ENCODE measurements at regions not wholly inside any gene's neighbourhood (a gene's known extent, or its start where the extent isn't known, plus 50 kb on each side); places are given as distances from the start of the nearest gene placed in this dataset.

DNA sequence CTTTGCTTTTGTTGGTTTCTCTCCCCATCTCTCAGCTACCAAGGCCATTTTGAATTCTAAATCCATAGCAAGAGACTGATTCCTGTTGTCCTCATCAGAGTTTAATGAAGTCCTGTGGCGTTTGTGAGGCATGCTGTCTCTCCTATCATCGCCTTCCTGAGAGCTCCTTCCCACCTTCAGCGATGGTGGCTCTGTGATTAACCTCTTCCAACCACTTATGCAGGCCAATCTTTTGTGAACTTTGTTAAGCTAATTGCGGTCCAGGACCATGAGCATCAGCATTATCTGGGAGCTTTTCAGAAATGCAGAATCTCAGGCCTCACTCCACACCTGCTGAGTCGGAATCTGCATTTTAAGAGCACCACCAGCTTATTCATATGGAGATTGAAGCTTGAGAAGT, 272.5 kb upstream of the CDYL start:
- no peak for ATAC-seq

GRCh38 chr6:4496284-4496683, 279.9 kb upstream of the CDYL start:
- CTCF ChIA-PET: no interaction called here
- DNase-seq (ENCODE audit: low read depth, low spot score): no peak
- Histone ChIP-seq H3K27ac (ENCODE audit: low read length) (no peak overlapping the region), H3K27me3 (ENCODE audit: control insufficient read depth, insufficient read depth, low read length) (no peaks in the 10 kb centered on the region), H3K36me3 (ENCODE audit: control insufficient read depth, insufficient read depth, low read length) (no peaks in the 10 kb centered on the region), H3K4me1 (ENCODE audit: control insufficient read depth, insufficient read depth, low read length) (no peaks in the 10 kb centered on the region), H3K4me3 (ENCODE audit: low read depth in 2 of 2, low read length in 2 of 2) (no peak overlapping the region), H3K9me3 (ENCODE audit: control insufficient read depth, insufficient read depth, low read depth, low read length) (no peaks in the 10 kb centered on the region)
- ATAC-seq: no peak
- in situ Hi-C loops (cut with HindIII; ENCODE audit: low pct_unique_long_range_greater_than_20kb, low sequenced_read_pairs): no loop called here
- TF ChIP-seq, protein P1, sequence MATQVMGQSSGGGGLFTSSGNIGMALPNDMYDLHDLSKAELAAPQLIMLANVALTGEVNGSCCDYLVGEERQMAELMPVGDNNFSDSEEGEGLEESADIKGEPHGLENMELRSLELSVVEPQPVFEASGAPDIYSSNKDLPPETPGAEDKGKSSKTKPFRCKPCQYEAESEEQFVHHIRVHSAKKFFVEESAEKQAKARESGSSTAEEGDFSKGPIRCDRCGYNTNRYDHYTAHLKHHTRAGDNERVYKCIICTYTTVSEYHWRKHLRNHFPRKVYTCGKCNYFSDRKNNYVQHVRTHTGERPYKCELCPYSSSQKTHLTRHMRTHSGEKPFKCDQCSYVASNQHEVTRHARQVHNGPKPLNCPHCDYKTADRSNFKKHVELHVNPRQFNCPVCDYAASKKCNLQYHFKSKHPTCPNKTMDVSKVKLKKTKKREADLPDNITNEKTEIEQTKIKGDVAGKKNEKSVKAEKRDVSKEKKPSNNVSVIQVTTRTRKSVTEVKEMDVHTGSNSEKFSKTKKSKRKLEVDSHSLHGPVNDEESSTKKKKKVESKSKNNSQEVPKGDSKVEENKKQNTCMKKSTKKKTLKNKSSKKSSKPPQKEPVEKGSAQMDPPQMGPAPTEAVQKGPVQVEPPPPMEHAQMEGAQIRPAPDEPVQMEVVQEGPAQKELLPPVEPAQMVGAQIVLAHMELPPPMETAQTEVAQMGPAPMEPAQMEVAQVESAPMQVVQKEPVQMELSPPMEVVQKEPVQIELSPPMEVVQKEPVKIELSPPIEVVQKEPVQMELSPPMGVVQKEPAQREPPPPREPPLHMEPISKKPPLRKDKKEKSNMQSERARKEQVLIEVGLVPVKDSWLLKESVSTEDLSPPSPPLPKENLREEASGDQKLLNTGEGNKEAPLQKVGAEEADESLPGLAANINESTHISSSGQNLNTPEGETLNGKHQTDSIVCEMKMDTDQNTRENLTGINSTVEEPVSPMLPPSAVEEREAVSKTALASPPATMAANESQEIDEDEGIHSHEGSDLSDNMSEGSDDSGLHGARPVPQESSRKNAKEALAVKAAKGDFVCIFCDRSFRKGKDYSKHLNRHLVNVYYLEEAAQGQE (IDR thresholded peaks at IDR 0.05; ENCODE audit: insufficient read depth in 1 of 2, low read depth in 2 of 2, low read length in 1 of 2): no peak
- TF ChIP-seq POLR2AphosphoS5 (IDR thresholded peaks at IDR 0.05; ENCODE audit: low read depth, low read length) (no peak), SIN3A (IDR thresholded peaks at IDR 0.05; ENCODE audit: borderline replicate concordance, insufficient read depth, low read depth, low read length) (no peak), TCF7L2 (IDR thresholded peaks at IDR 0.05; ENCODE audit: low read depth, low read length) (no peak)
- TF ChIP-seq, protein P2, sequence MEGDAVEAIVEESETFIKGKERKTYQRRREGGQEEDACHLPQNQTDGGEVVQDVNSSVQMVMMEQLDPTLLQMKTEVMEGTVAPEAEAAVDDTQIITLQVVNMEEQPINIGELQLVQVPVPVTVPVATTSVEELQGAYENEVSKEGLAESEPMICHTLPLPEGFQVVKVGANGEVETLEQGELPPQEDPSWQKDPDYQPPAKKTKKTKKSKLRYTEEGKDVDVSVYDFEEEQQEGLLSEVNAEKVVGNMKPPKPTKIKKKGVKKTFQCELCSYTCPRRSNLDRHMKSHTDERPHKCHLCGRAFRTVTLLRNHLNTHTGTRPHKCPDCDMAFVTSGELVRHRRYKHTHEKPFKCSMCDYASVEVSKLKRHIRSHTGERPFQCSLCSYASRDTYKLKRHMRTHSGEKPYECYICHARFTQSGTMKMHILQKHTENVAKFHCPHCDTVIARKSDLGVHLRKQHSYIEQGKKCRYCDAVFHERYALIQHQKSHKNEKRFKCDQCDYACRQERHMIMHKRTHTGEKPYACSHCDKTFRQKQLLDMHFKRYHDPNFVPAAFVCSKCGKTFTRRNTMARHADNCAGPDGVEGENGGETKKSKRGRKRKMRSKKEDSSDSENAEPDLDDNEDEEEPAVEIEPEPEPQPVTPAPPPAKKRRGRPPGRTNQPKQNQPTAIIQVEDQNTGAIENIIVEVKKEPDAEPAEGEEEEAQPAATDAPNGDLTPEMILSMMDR (IDR thresholded peaks at IDR 0.05): no peak
- intact Hi-C loops (cut with micrococcal nuclease; ENCODE audit: unreplicated experiment): no loop called here
- POLR2A ChIA-PET: no interaction called here
- no TSS peak for BruUV-seq (replicated peaks)

More for the DNA sequence above, 272.5 kb upstream of the CDYL start:
- DNase-seq (ENCODE audit: low read depth, low spot score): no peak
- no peaks in the 10 kb centered on the region for H3K36me3 ChIP-seq (ENCODE audit: control insufficient read depth, insufficient read depth, low read length)
- BruUV-seq (replicated peaks): no TSS peak
- H3K27me3 ChIP-seq (ENCODE audit: control insufficient read depth, insufficient read depth, low read length): no peaks in the 10 kb centered on the region
- TF ChIP-seq SIN3A (IDR thresholded peaks at IDR 0.05; ENCODE audit: borderline replicate concordance, insufficient read depth, low read depth, low read length): no peak
- TF ChIP-seq, protein P1 (IDR thresholded peaks at IDR 0.05; ENCODE audit: insufficient read depth in 1 of 2, low read depth in 2 of 2, low read length in 1 of 2): no peak
- no peak for TF ChIP-seq TCF7L2 (IDR thresholded peaks at IDR 0.05; ENCODE audit: low read depth, low read length)
- TF ChIP-seq, protein P2 (IDR thresholded peaks at IDR 0.05): no peak
- TF ChIP-seq POLR2AphosphoS5 (IDR thresholded peaks at IDR 0.05; ENCODE audit: low read depth, low read length): no peak
- in situ Hi-C loops (cut with HindIII; ENCODE audit: low pct_unique_long_range_greater_than_20kb, low sequenced_read_pairs): no loop called here
- no peaks in the 10 kb centered on the region for H3K4me1 ChIP-seq (ENCODE audit: control insufficient read depth, insufficient read depth, low read length)
- intact Hi-C loops (cut with micrococcal nuclease; ENCODE audit: unreplicated experiment): no loop called here
- no peaks in the 10 kb centered on the region for H3K9me3 ChIP-seq (ENCODE audit: control insufficient read depth, insufficient read depth, low read depth, low read length)
- H3K27ac ChIP-seq (ENCODE audit: low read length): no peak overlapping the region
- ChIA-PET CTCF (no interaction called here), POLR2A (no interaction called here)
- no peak overlapping the region for H3K4me3 ChIP-seq (ENCODE audit: low read depth in 2 of 2, low read length in 2 of 2)

All from Panc1 (cell line).